ENCODE measurements at regions not wholly inside any gene's neighbourhood (a gene's known extent, or its start where the extent isn't known, plus 50 kb on each side); places are given as distances from the start of the nearest gene placed in this dataset.
A peak's percentile ranks its signal among the peaks of the same experiment; 100 is the strongest.

DNA sequence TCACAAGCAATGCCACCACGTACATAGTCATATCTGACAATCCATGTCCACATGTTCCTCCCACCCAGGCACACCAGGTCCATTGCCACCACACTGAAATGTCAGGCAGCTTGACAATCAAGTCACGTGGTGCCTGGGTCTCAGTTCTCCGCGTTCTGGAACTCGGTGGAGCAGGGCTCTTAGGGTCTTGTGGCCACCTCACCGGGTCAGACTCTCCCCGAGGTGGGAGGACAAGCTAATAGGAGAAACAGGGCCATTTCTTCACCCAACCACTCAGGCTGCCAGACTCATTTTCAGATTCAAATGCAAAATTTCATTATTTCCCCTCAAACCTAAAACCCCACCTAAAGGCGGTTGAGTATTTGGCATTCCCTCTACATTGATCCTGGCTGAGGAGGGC is 200.5 kb upstream of the GAS1 start:
- H3K9ac ChIP-seq (ENCODE audit: insufficient read depth in 1 of 2, low read length in 2 of 2) = peak overlapping the region; percentile 42 to 57

DNA sequence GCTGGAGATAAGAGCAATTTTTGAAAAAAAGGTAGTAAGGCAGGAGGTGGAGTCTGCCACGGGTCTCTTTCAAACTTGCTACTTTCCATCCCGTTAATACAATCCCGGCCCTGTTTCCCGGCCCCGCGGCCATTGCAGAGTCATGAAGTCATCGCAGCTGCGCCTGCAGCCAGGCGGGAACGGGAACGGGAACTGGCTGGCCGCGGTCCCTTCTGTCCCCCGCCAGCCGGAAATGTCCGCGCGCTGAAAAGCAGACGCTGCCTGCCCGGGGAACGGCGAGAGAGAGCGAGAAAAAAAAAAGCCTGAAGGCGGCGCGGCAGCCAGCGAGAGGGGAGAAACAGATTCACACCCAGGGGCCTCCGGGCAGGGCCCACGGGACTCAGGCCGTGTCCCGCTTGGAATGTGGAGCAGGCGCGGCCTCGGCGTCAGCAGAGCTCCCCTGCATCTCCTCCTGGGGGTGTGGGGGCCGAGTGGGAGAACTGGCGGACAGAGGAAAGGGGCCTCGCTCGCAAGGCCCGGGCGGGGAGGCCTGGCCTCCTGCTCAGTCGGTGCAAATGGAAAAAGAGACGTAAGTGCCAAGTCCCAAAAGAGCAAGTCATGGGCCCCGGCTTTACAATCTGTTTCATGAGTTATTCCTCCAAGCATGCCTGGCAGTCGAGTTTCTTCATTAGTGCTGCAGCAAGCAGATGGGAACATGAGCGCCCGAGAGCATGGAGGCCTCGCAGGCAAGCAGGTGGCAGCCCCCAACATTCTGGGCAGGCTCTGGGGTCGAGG is 201.2 kb upstream of the GAS1 start:
- H3K9me3 ChIP-seq (ENCODE audit: control insufficient read depth in 4 of 4, insufficient read depth in 3 of 4, low read length in 3 of 4) = no peaks in the 10 kb centered on the region
- H3K9ac ChIP-seq (ENCODE audit: insufficient read depth in 1 of 2, low read length in 2 of 2) = peak overlapping the region; percentile 46 to 57
- peak; percentile 77 for ATAC-seq (ENCODE audit: insufficient read depth, low FRiP score)
- no peak overlapping the region for H3K4me3 ChIP-seq
- DNase-seq = peak; percentile 89 to 93 (median 91)
- no peaks in the 10 kb centered on the region for H3K36me3 ChIP-seq (ENCODE audit: control insufficient read depth in 4 of 4, insufficient read depth in 4 of 4, low read length in 4 of 4)
- 11 to 13% methylated on average over 49 of the region's 49 CpGs for WGBS, 2 donors
- H3K27me3 ChIP-seq (ENCODE audit: control insufficient read depth in 3 of 3, insufficient read depth in 3 of 3, low read length in 2 of 3) = no peaks in the 10 kb centered on the region
- peaks cover 0 to 24% (median 6%) of the 10 kb centered on the region in 5 donors for H3K4me1 ChIP-seq (ENCODE audit: control insufficient read depth in 5 of 5, insufficient read depth in 5 of 5, low read length in 5 of 5)
- H3K27ac ChIP-seq (ENCODE audit: low read depth in 1 of 2, low read length in 1 of 2) = peak overlapping the region; percentile 73 to 80
- TF ChIP-seq, protein P1, sequence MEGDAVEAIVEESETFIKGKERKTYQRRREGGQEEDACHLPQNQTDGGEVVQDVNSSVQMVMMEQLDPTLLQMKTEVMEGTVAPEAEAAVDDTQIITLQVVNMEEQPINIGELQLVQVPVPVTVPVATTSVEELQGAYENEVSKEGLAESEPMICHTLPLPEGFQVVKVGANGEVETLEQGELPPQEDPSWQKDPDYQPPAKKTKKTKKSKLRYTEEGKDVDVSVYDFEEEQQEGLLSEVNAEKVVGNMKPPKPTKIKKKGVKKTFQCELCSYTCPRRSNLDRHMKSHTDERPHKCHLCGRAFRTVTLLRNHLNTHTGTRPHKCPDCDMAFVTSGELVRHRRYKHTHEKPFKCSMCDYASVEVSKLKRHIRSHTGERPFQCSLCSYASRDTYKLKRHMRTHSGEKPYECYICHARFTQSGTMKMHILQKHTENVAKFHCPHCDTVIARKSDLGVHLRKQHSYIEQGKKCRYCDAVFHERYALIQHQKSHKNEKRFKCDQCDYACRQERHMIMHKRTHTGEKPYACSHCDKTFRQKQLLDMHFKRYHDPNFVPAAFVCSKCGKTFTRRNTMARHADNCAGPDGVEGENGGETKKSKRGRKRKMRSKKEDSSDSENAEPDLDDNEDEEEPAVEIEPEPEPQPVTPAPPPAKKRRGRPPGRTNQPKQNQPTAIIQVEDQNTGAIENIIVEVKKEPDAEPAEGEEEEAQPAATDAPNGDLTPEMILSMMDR (IDR thresholded peaks at IDR 0.05; ENCODE audit: control extremely low read depth, extremely low read depth) = no peak

More for the DNA sequence above, 200.5 kb upstream of the GAS1 start:
- ATAC-seq (ENCODE audit: insufficient read depth, low FRiP score) (no peak), DNase-seq (no peak)
- WGBS, 2 donors = 86 to 94% methylated on average over 8 of the region's 8 CpGs
- Histone ChIP-seq H3K27ac (ENCODE audit: low read depth in 1 of 2, low read length in 1 of 2) (peak overlapping the region; percentile 73 to 80), H3K36me3 (ENCODE audit: control insufficient read depth in 4 of 4, insufficient read depth in 4 of 4, low read length in 4 of 4) (no peaks in the 10 kb centered on the region), H3K9me3 (ENCODE audit: control insufficient read depth in 4 of 4, insufficient read depth in 3 of 4, low read length in 3 of 4) (no peaks in the 10 kb centered on the region), H3K27me3 (ENCODE audit: control insufficient read depth in 3 of 3, insufficient read depth in 3 of 3, low read length in 2 of 3) (no peaks in the 10 kb centered on the region), H3K4me1 (ENCODE audit: control insufficient read depth in 5 of 5, insufficient read depth in 5 of 5, low read length in 5 of 5) (peaks cover 0 to 24% (median 6%) of the 10 kb centered on the region in 5 donors), H3K4me3 (no peak overlapping the region)
- TF ChIP-seq, protein P1 (IDR thresholded peaks at IDR 0.05; ENCODE audit: control extremely low read depth, extremely low read depth) = no peak

GRCh38 chr9:87149799-87150198 is 202.5 kb upstream of the GAS1 start:
- Histone ChIP-seq H3K27me3 (ENCODE audit: control insufficient read depth in 3 of 3, insufficient read depth in 3 of 3, low read length in 2 of 3) (no peaks in the 10 kb centered on the region), H3K9ac (ENCODE audit: insufficient read depth in 1 of 2, low read length in 2 of 2) (no peak overlapping the region), H3K27ac (ENCODE audit: low read depth in 1 of 2, low read length in 1 of 2) (no peak overlapping the region), H3K4me1 (ENCODE audit: control insufficient read depth in 5 of 5, insufficient read depth in 5 of 5, low read length in 5 of 5) (peaks cover 0 to 24% (median 6%) of the 10 kb centered on the region in 5 donors), H3K36me3 (ENCODE audit: control insufficient read depth in 4 of 4, insufficient read depth in 4 of 4, low read length in 4 of 4) (no peaks in the 10 kb centered on the region), H3K9me3 (ENCODE audit: control insufficient read depth in 4 of 4, insufficient read depth in 3 of 4, low read length in 3 of 4) (no peaks in the 10 kb centered on the region), H3K4me3 (no peak overlapping the region)
- DNase-seq (no peak), ATAC-seq (ENCODE audit: insufficient read depth, low FRiP score) (no peak)
- TF ChIP-seq, protein P1 (IDR thresholded peaks at IDR 0.05; ENCODE audit: control extremely low read depth, extremely low read depth) = no peak
- 72 to 86% methylated on average over 4 of the region's 4 CpGs for WGBS, 2 donors

Data from lung (tissue), 11 donors.